HG02885 (cell line): ENCODE measurements at regions not wholly inside any gene's neighbourhood (a gene's known extent, or its start where the extent isn't known, plus 50 kb on each side); places are given as distances from the start of the nearest gene placed in this dataset.
"Not testable (repeated sequence)": the region's sequence is repeated elsewhere in the genome, so short reads cannot be mapped to it uniquely, and the experiment has no call there.

Experiments
- ATAC-seq: cut with Tn5 transposase; IDR thresholded peaks from one replicate; pipeline ENCODE4 v1.9.1; 2021; ENCODE audit warnings: mild to moderate bottlenecking; ENCODE audit not compliant: unreplicated experiment, poor library complexity

DNA sequence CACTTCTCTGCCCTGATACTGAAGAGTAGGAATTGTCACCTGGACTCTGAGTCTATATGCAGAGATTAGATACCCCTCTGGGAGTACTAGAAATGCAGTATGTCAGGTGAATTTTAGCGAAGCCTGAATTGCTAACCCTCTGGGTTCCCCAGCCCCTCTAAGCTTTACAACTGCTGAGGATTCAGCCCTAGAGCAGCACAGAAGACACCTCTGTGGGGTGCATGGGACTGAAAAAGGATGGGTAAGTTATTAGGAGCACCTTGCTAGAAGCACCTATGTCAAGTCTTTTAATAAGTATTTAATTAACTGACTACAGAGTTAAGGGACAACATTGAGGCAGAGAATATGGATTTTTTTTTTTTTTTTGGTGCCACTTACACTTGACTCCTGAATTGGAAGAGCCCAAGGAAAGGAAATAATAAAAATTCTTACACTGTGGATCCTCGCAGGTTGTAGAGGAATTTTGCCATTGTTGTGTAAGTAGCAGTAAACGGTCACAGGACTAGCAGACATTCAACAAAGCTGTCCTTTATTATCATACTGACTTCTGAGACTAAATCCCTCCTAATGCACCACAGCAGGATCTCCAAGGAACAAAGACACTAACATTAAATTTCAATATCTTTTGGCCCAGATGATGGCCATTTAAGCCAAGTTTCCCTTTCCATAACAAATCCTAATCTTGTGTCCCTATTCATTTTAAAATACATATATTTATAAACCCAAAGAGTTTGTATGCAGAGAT, 253.2 kb downstream of the ANKRD50 start:
- no peak for ATAC-seq

DNA sequence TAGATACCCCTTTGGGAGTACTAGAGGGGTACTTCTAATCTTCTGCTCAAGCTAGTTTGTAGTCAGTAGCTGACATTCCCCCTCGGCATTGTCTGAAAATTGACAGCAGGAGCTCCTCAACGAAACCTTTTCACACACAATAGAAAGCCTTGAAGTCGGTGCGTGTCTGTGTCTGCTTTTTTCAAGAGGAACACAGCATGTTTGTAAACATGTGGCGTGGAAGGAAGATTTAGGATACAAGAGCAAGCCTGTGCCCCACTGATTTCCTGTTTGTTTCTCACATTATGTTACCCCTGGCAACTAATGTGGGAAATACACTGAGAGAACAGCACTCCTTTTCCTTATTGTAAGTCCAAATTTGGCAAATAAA, 252.6 kb downstream of the ANKRD50 start:
- ATAC-seq, result no peak

GRCh38 chr4:124461592-124461991, 250.9 kb downstream of the ANKRD50 start:
- not testable (repeated sequence) for ATAC-seq

DNA sequence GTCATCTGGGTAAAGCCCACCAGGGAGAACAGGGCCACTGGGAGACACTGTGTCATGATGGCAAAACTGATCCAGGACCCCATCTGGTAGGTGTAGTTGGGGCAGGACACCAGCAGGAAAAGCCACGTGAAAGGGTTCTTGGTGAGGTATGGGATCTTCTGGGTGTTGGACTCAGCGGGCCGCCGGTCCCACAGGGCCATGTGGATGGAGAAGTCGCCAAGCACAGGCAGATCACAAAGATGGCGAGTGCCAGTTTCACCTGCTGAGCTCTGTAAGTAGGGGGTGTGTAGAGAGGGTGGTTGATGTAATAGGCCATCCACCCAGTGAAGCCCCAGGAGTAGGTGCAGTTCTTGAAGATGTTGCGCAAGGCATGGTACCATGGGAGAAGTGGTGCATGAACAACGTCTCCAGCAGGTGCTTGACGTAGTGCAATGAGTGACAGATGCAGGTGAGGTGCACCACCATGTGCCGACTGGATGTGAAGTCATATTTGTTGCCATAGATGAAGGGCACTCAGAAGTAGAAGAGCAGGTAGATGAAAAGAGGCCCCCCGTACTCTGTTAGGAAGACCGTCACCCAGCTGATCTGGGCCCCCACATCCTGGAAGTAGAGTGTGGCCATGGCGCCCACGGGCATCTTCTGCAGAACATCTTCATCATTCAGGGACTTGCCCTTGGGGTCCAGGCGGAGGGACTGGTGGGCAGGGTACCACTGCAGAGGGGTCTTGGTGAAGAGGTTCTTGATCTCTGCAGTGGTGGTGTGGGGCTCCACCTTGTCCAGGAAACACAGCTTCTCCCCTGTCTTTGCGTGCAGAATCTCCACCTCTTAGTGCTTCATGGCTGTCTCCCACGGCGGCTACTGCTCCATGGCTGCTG, 249.3 kb downstream of the ANKRD50 start:
- no peak for ATAC-seq

- no peak for ATAC-seq
Measured at GRCh38 chr4:124464836-124465235, 247.7 kb downstream of the ANKRD50 start.

DNA sequence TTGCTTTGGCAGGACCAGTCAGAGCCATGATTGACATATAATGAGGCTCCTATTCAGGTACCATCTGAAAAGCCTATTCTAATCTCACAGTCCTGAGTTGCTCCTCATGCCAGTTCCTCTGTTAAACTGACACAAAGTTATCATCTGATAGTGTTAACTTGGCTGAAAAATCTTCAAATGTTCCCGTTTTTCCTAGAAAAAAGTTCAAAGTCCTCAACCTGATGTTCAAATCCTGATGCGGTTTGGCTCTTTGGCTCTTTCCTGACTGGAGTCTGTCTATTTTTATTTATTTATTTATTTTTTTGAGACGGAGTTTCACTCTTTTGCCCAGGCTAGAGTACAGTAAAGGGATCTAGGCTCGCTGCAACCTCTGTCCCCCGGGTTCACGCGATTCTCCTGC, 244.2 kb downstream of the ANKRD50 start:
- no peak for ATAC-seq

DNA sequence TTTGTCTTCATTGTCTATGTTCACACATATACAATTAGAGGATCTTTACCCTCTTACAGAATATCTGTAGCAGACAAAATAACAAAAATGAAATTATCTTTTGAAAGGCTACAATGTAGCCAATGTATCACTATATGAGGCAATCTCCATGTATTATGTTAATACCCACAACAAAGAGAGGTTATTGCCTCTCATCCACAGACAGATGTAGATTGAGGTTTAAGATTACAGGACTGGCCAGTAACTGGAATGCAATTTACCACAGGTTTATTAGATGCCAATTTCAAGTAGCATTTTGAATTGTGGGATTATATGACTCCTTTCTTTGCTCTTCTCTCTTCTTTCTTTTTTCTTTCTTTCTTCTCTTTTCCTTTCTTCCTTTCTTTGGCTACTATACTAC, 242.6 kb downstream of the ANKRD50 start:
- ATAC-seq, result no peak

GRCh38 chr4:124478470-124478869, 234.1 kb downstream of the ANKRD50 start:
- ATAC-seq, result no peak

- ATAC-seq, result no peak
Measured at GRCh38 chr4:124480061-124480460, 232.5 kb downstream of the ANKRD50 start.

- ATAC-seq, result no peak
Measured at GRCh38 chr4:124481123-124481522, 231.4 kb downstream of the ANKRD50 start.

DNA sequence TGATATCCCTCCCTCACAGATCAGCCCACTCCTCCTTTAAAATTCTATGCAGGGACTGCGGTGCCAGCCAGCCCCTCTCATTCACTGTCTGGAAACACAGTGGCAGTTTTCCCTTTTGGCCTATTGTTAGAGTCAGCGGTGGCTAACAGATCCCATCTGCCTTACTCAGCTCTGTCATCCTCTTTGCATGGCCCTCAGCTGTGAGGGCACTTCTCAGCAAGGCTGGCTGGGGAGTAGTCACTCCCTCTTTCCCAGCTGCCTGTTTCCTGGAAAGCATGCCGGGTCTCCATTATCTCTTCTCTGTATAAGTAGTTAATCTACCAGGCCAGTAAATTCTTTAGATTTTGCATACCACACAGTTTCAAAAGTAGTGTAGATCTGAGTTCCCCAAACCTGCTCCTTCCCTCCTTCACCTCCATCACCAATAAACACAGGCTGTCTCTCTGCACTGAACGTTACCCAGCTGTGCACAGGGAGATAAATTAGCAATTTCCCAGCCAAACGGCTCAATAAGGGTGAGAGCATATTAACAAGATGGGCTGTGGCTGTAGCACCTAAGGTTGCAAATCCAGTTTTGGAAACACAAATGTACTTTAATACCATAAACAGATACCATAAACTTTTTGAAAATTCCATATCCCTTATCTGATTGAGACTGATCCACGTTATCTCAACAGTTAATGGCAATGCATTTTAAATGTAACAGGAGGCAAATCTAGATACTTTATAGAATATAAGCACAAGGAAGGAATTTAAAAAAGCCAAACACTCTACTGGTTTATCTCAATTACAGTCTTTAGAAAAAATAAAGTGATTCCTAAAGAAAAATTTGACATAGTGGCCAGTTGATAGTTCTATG, 229.3 kb downstream of the ANKRD50 start:
- ATAC-seq, result no peak

DNA sequence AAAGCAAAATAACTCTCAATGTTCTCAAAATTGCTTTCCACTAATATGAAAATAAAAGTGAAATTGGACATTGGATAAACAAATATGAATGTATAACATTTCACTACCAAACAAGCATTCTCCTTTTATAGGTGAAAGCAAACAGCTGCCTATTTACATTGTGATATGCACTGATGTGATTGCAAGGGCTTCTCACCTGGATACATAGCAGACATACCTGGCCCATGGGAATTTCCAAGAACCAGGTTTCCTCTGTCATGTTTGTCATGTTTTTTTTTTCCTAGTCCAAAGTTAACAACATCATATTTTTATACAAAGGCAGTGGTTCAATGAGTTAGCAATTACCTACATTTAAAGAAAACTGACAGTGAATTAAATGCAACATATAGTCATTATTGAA, 228.5 kb downstream of the ANKRD50 start:
- ATAC-seq, result no peak

DNA sequence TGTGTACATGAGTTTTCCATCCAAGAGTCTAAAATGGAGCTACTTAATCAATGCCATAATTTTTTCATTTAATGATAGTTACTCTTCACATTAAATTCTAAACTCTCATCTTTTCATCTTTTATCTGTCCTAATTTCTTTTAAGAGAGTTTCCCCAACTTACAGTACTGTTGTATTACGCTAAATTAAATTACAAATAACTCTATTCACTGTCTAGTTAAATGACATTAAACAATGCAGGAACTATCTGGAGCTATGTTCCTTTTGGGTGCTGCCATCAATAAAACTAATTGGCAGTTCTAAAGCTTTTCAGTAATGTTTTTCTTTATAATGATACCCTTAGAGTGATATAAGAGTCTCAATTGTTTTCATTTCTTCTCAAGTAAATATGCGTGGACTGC, 227.6 kb downstream of the ANKRD50 start:
- no peak for ATAC-seq

DNA sequence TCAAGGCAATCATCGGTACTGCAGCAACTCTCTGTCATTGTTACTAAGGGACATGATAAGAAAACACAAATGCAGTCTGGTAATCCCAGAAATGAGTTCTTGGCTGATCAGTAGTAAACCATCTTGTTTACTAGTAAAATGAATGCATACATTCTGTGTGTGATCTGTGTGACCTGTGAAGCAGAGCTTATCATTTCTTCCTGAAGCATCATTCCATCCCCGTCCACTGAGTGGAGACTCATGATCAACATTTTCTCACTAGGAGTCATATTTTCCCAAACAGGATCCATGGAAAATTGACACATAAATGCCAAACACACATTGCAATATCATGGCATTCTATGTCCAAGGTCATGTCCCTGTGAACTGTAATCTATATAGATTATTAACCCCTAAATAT, 226.1 kb downstream of the ANKRD50 start:
- ATAC-seq, result no peak

DNA sequence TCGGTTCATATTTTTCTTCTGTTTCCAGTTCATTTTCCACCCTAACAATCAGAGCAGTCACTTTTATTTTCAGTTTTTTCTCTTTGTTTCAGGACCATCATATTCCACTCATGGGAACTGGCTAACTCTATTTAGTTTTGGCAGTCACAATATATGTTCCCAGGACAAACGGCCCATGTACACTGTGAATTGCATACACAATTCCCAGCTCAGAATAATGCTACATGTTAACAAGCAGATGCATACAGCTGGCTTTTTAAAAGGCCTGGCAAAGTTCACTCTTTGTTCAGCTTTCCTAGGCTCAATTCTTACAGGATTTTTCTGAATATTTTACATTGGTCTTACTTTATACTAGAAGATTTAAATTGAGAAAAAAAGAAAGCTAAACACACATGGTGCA, 224.9 kb downstream of the ANKRD50 start:
- no peak for ATAC-seq

DNA sequence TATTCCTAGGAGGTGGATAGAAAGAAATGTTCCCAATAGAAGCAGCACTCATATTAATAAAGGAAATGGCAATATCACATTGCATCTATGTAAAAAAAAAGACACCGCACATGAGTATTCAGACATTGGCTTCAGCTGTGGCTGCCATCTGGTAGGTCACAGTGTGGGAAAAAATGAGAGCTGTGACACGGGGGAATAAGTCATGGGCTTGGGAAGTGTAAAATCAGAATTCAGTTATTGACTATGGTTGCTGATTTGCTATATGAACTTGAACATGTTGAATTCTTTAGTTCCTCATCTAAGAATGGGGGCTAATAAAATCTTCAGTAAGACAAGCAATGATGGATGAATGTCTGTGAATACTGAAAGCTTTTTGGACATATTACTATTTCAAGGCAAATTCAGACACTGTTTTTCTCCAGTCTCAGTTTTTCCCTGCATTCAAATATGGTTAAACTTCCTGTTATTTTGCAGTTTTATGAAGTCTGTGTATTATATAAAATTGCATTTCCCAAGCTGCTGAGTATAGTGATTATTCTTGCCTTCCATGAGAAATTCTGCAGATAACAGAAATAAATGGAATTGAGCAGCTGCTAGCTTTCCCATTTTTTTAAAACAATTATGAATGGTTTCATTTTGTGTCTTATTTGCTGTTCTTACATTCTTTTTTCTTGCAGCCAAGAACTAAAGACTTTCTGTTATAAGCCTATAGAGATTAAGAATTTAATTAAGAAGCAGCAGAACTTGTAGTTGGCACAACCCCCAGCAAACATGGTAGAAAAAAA, 221.0 kb downstream of the ANKRD50 start:
- no peak for ATAC-seq

DNA sequence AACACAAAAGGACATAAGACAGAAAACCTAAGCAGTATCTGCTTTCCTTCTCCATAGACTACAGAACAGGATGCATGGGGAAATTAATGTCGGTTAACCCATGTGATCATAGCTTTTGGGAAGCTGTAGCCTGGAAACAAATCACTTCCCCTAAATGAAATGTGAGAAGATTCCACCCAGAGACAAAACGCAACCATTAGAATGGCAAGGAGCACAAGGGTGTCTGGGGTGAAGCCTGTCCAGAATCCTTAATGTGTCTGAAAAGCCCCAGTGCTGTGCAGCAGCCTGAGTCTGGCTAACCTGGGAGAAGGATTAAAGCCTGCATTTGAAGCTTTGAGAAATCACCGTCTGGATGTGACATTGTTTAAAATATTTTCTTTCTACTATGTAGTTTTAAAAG, 213.3 kb downstream of the ANKRD50 start:
- ATAC-seq, result no peak

DNA sequence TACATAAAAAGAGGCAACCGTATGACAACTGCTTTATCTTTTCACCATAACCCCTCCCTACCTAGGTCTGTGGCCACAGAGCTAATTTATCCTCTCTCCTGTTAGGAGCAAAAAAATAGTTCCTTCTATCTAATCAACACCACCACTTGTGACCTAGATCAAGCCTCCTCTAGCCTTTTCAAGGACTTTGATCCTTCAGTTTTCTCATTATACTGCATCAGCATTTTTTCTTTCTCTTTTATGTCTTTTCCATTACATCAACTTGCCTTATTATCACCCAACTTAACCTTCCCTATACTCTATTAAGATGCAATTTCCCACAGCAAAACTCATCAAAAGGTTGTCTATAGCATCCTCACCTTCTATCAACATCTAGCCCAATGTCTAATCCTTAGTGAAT, 211.0 kb downstream of the ANKRD50 start:
- no peak for ATAC-seq

GRCh38 chr4:124504431-124504830, 208.1 kb downstream of the ANKRD50 start:
- no peak for ATAC-seq

DNA sequence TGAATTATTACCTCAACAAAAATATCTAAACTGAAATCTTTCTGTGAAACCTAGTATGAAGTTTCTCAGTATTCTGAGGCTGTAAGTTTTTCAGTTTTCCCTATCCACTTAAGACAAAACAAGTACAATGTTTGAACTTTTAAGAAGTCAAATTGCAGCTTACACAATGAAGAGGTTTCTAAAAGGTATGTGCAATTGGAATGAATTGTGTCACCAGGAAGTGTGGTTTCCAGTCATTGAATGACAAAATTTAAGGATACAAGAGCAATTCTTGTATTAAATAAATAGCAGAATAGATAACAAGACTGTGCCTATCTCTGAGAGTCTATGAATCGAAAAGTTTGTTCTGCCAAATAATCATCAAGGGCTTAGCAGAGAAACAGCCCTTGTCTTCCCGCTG, 207.3 kb downstream of the ANKRD50 start:
- ATAC-seq, result no peak
